ENCODE measurements at regions not wholly inside any gene's neighbourhood (a gene's known extent, or its start where the extent isn't known, plus 50 kb on each side); places are given as distances from the start of the nearest gene placed in this dataset.

- no peak for TF ChIP-seq POLR2AphosphoS5 (IDR thresholded peaks at IDR 0.05; ENCODE audit: low read depth)
- no peak for TF ChIP-seq CTCF (conservative IDR thresholded peaks at IDR 0.05; ENCODE audit: low read depth in 2 of 2)
- TF ChIP-seq EZH2phosphoT487 (IDR thresholded peaks at IDR 0.05; ENCODE audit: unreplicated experiment), result no peak
- TF ChIP-seq CREB1 (CRISPR knock-in tag; IDR thresholded peaks at IDR 0.05; ENCODE audit: low read depth), result no peak
- TF ChIP-seq, protein P1, sequence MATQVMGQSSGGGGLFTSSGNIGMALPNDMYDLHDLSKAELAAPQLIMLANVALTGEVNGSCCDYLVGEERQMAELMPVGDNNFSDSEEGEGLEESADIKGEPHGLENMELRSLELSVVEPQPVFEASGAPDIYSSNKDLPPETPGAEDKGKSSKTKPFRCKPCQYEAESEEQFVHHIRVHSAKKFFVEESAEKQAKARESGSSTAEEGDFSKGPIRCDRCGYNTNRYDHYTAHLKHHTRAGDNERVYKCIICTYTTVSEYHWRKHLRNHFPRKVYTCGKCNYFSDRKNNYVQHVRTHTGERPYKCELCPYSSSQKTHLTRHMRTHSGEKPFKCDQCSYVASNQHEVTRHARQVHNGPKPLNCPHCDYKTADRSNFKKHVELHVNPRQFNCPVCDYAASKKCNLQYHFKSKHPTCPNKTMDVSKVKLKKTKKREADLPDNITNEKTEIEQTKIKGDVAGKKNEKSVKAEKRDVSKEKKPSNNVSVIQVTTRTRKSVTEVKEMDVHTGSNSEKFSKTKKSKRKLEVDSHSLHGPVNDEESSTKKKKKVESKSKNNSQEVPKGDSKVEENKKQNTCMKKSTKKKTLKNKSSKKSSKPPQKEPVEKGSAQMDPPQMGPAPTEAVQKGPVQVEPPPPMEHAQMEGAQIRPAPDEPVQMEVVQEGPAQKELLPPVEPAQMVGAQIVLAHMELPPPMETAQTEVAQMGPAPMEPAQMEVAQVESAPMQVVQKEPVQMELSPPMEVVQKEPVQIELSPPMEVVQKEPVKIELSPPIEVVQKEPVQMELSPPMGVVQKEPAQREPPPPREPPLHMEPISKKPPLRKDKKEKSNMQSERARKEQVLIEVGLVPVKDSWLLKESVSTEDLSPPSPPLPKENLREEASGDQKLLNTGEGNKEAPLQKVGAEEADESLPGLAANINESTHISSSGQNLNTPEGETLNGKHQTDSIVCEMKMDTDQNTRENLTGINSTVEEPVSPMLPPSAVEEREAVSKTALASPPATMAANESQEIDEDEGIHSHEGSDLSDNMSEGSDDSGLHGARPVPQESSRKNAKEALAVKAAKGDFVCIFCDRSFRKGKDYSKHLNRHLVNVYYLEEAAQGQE (IDR thresholded peaks at IDR 0.05; ENCODE audit: unreplicated experiment), result no peak
- TF ChIP-seq JUNB (IDR thresholded peaks at IDR 0.05; ENCODE audit: unreplicated experiment), result no peak
- no peak for TF ChIP-seq EZH2 (IDR thresholded peaks at IDR 0.05; ENCODE audit: low read depth, unreplicated experiment)
- TF ChIP-seq ZNF331 (CRISPR knock-in tag; IDR thresholded peaks at IDR 0.05; ENCODE audit: low read depth), result no peak
- TF ChIP-seq, protein P2, sequence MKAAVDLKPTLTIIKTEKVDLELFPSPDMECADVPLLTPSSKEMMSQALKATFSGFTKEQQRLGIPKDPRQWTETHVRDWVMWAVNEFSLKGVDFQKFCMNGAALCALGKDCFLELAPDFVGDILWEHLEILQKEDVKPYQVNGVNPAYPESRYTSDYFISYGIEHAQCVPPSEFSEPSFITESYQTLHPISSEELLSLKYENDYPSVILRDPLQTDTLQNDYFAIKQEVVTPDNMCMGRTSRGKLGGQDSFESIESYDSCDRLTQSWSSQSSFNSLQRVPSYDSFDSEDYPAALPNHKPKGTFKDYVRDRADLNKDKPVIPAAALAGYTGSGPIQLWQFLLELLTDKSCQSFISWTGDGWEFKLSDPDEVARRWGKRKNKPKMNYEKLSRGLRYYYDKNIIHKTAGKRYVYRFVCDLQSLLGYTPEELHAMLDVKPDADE (IDR thresholded peaks at IDR 0.05), result no peak
- TF ChIP-seq STAT1 (IDR thresholded peaks at IDR 0.05; ENCODE audit: unreplicated experiment), result no peak
- no peak for TF ChIP-seq ZNF114 (CRISPR knock-in tag; IDR thresholded peaks at IDR 0.05)
Measured at GRCh38 chr21:17461582-17461981, 51.3 kb upstream of the CXADR start.

Measured in GM23338 (cell line).